HepG2 (cell line): ENCODE measurements at regions not wholly inside any gene's neighbourhood (a gene's known extent, or its start where the extent isn't known, plus 50 kb on each side); places are given as distances from the start of the nearest gene placed in this dataset.
A peak's percentile ranks its signal among the peaks of the same experiment; 100 is the strongest.

Source experiments
- CENPX ChIP-seq: sonication (generic); formaldehyde crosslinking; IDR thresholded peaks from 2 replicates; pipeline ENCODE4 v1.9.0; 2021; ENCODE audit warnings: mild to moderate bottlenecking, missing genetic modification reagents, moderate library complexity
- GFI1 ChIP-seq: sonication (generic); formaldehyde crosslinking; IDR thresholded peaks from 2 replicates; pipeline ENCODE4 v1.5.0; 2020; ENCODE audit warnings: missing genetic modification reagents, mild to moderate bottlenecking, borderline replicate concordance
- HMG20A ChIP-seq: IDR thresholded peaks from 2 replicates; pipeline ENCODE4 v1.6.1; 2016; ENCODE audit warnings: borderline replicate concordance
- ISL2 ChIP-seq: sonication (generic); formaldehyde crosslinking; IDR thresholded peaks from 2 replicates; pipeline ENCODE4 v1.5.0; 2020; ENCODE audit warnings: missing genetic modification reagents
- ISX ChIP-seq: sonication (generic); formaldehyde crosslinking; conservative IDR thresholded peaks from 2 replicates; pipeline ENCODE4 v1.5.0; 2020; ENCODE audit warnings: missing genetic modification reagents
- PCBP2 ChIP-seq: fragments of 200-400 bp; formaldehyde crosslinking; optimal IDR thresholded peaks from 2 replicates; pipeline ENCODE3; 2018; ENCODE audit warnings: low read length, low read depth; ENCODE audit not compliant: poor library complexity, severe bottlenecking
- REL ChIP-seq: sonication (generic); formaldehyde crosslinking; conservative IDR thresholded peaks from 2 replicates; pipeline ENCODE4 v1.8.0; 2022; ENCODE audit warnings: mild to moderate bottlenecking, missing genetic modification reagents, moderate library complexity
- SUZ12 ChIP-seq: fragments of 150-350 bp; IDR thresholded peaks from 2 replicates; pipeline ENCODE4 v1.6.1; 2014; ENCODE audit warnings: low read depth, low read length
- TBL1XR1 ChIP-seq: fragments of 150-350 bp; IDR thresholded peaks from 2 replicates; pipeline ENCODE4 v1.6.1; 2014; ENCODE audit warnings: borderline replicate concordance, low read length; ENCODE audit not compliant: partially characterized antibody
- TCF7 ChIP-seq: sonication (generic); IDR thresholded peaks from 2 replicates; pipeline ENCODE4 v1.6.1; 2016; ENCODE audit warnings: antibody characterized with exemption, low read depth
- ZBTB43 ChIP-seq: sonication (generic); formaldehyde crosslinking; conservative IDR thresholded peaks from 2 replicates; pipeline ENCODE4 v1.4.0; 2020; ENCODE audit warnings: missing genetic modification reagents
- ZNF280B ChIP-seq: sonication (generic); formaldehyde crosslinking; IDR thresholded peaks from 2 replicates; pipeline ENCODE4 v1.5.0; 2020; ENCODE audit warnings: missing genetic modification reagents, mild to moderate bottlenecking, borderline replicate concordance
- ZNF530 ChIP-seq: sonication (generic); formaldehyde crosslinking; IDR thresholded peaks from 2 replicates; pipeline ENCODE4 v1.5.0; 2020; ENCODE audit warnings: low read depth, mild to moderate bottlenecking, missing genetic modification reagents
- ZNF552 ChIP-seq: sonication (generic); formaldehyde crosslinking; IDR thresholded peaks from 2 replicates; pipeline ENCODE4 v1.9.0; 2022; ENCODE audit warnings: missing genetic modification reagents, mild to moderate bottlenecking, borderline replicate concordance
- TF ChIP-seq, protein P1 (sequence below): sonication (generic); formaldehyde crosslinking; IDR thresholded peaks from 2 replicates; pipeline ENCODE4 v1.5.1; 2020; ENCODE audit warnings: missing genetic modification reagents, mild to moderate bottlenecking, borderline replicate concordance
- TF ChIP-seq, protein P2 (sequence below): sonication (generic); formaldehyde crosslinking; IDR thresholded peaks from 2 replicates; pipeline ENCODE4 v1.5.0; 2020; ENCODE audit warnings: missing genetic modification reagents
- TF ChIP-seq, protein P3 (sequence below): sonication (generic); formaldehyde crosslinking; IDR thresholded peaks from 2 replicates; pipeline ENCODE4 v1.5.0; 2020; ENCODE audit warnings: missing genetic modification reagents, mild to moderate bottlenecking, borderline replicate concordance
- TF ChIP-seq, protein P4 (sequence below): sonication (generic); formaldehyde crosslinking; IDR thresholded peaks from 2 replicates; pipeline ENCODE4; 2020; ENCODE audit warnings: missing genetic modification reagents, mild to moderate bottlenecking, borderline replicate concordance

GRCh38 chr5:6220346-6221088 lies 157.8 kb downstream of the MED10 start (continued):
- TF ChIP-seq REL (no peak), ISX (CRISPR knock-in tag) (no peak), TBL1XR1 (no peak), ISL2 (CRISPR knock-in tag) (no peak), PCBP2 (no peak), ZBTB43 (CRISPR knock-in tag) (no peak), CENPX (CRISPR knock-in tag) (no peak), ZNF552 (no peak), ZNF530 (CRISPR knock-in tag) (no peak), TCF7 (peak; percentile 12; the same call in 1 of the 2 replicates), SUZ12 (no peak), HMG20A (CRISPR knock-in tag) (no peak), GFI1 (CRISPR knock-in tag) (no peak), ZNF280B (CRISPR knock-in tag) (0 out of 2 replicates have a peak, but pooled peaks have one; percentile 57)
- TF ChIP-seq, protein P1, sequence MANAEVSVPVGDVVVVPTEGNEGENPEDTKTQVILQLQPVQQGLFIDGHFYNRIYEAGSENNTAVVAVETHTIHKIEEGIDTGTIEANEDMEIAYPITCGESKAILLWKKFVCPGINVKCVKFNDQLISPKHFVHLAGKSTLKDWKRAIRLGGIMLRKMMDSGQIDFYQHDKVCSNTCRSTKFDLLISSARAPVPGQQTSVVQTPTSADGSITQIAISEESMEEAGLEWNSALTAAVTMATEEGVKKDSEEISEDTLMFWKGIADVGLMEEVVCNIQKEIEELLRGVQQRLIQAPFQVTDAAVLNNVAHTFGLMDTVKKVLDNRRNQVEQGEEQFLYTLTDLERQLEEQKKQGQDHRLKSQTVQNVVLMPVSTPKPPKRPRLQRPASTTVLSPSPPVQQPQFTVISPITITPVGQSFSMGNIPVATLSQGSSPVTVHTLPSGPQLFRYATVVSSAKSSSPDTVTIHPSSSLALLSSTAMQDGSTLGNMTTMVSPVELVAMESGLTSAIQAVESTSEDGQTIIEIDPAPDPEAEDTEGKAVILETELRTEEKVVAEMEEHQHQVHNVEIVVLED, result no peak
- TF ChIP-seq, protein P2, sequence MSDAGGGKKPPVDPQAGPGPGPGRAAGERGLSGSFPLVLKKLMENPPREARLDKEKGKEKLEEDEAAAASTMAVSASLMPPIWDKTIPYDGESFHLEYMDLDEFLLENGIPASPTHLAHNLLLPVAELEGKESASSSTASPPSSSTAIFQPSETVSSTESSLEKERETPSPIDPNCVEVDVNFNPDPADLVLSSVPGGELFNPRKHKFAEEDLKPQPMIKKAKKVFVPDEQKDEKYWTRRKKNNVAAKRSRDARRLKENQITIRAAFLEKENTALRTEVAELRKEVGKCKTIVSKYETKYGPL (CRISPR knock-in tag), result no peak
- TF ChIP-seq, protein P3, sequence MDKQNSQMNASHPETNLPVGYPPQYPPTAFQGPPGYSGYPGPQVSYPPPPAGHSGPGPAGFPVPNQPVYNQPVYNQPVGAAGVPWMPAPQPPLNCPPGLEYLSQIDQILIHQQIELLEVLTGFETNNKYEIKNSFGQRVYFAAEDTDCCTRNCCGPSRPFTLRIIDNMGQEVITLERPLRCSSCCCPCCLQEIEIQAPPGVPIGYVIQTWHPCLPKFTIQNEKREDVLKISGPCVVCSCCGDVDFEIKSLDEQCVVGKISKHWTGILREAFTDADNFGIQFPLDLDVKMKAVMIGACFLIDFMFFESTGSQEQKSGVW (CRISPR knock-in tag), result no peak
- TF ChIP-seq, protein P4, sequence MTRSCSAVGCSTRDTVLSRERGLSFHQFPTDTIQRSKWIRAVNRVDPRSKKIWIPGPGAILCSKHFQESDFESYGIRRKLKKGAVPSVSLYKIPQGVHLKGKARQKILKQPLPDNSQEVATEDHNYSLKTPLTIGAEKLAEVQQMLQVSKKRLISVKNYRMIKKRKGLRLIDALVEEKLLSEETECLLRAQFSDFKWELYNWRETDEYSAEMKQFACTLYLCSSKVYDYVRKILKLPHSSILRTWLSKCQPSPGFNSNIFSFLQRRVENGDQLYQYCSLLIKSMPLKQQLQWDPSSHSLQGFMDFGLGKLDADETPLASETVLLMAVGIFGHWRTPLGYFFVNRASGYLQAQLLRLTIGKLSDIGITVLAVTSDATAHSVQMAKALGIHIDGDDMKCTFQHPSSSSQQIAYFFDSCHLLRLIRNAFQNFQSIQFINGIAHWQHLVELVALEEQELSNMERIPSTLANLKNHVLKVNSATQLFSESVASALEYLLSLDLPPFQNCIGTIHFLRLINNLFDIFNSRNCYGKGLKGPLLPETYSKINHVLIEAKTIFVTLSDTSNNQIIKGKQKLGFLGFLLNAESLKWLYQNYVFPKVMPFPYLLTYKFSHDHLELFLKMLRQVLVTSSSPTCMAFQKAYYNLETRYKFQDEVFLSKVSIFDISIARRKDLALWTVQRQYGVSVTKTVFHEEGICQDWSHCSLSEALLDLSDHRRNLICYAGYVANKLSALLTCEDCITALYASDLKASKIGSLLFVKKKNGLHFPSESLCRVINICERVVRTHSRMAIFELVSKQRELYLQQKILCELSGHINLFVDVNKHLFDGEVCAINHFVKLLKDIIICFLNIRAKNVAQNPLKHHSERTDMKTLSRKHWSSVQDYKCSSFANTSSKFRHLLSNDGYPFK (CRISPR knock-in tag), result no peak
